Natural killer cell (primary cell): ENCODE measurements at regions not wholly inside any gene's neighbourhood (a gene's known extent, or its start where the extent isn't known, plus 50 kb on each side); places are given as distances from the start of the nearest gene placed in this dataset.

Experiments
- ATAC-seq, 3 donors: fragments of 150-1000 bp in 2 of 3; fragments of 200-7000 bp in 1 of 3; cut with Tn5 transposase; 1 replicate in 1 of 3; 2 replicates in 2 of 3; pipeline ENCODE4 v1.10.0; 2021; ENCODE audit warnings: mild to moderate bottlenecking in 2 of 3, moderate library complexity in 2 of 3
- DNase-seq, 2 donors: peaks; one replicate each; pipeline versions ENCODE4 v3.0.0 to v3.0.0-alpha.2; 2013 to 2021; ENCODE audit warnings: mixed read lengths in 1 of 2
- H3K27ac ChIP-seq: one replicate; pipeline ENCODE4 v1.5.1; 2013; ENCODE audit warnings: mild to moderate bottlenecking, low read length
- H3K27me3 ChIP-seq: one replicate; pipeline ENCODE4 v1.6.1; 2013; ENCODE audit warnings: low read length; ENCODE audit not compliant: control insufficient read depth, insufficient read depth
- H3K36me3 ChIP-seq: one replicate; pipeline ENCODE4 v1.6.1; 2013; ENCODE audit warnings: low read length; ENCODE audit not compliant: control insufficient read depth, insufficient read depth
- H3K4me1 ChIP-seq: one replicate; pipeline ENCODE4 v1.6.1; 2013; ENCODE audit warnings: low read length; ENCODE audit not compliant: control insufficient read depth, insufficient read depth
- H3K4me3 ChIP-seq: one replicate; pipeline ENCODE4 v1.5.1; 2013; ENCODE audit warnings: low read length
- H3K9me3 ChIP-seq: one replicate; pipeline ENCODE4 v1.6.1; 2013; ENCODE audit warnings: low read length; ENCODE audit not compliant: control insufficient read depth, insufficient read depth
- H3K27ac Mint-ChIP-seq, 2 donors: one replicate each; pipeline ENCODE4 v1.8.0; 2022; ENCODE audit warnings: mild to moderate bottlenecking in 2 of 2, mixed read lengths in 2 of 2, moderate library complexity in 1 of 2
- H3K27me3 Mint-ChIP-seq, 2 donors: one replicate each; pipeline ENCODE4 v1.8.0; 2022; ENCODE audit warnings: low read depth in 2 of 2, mixed read lengths in 2 of 2
- H3K36me3 Mint-ChIP-seq: one replicate; pipeline ENCODE4 v1.8.0; 2022; ENCODE audit warnings: mixed read lengths
- H3K4me1 Mint-ChIP-seq, 2 donors: one replicate each; pipeline ENCODE4 v1.8.0; 2022; ENCODE audit warnings: mixed read lengths in 2 of 2
- H3K4me3 Mint-ChIP-seq: one replicate; pipeline ENCODE4 v1.8.0; 2022; ENCODE audit warnings: mild to moderate bottlenecking, moderate library complexity, mixed read lengths
- H3K9me3 Mint-ChIP-seq, 2 donors: one replicate each; pipeline ENCODE4 v1.8.0; 2022; ENCODE audit warnings: mixed read lengths in 2 of 2
- CTCF ChIP-seq: fragments of 200-600 bp; IDR thresholded peaks from one replicate; pipeline ENCODE4 v1.8.0; 2022; ENCODE audit warnings: antibody characterized with exemption
- WGBS: methylation state at CpG from one replicate; pipeline ENCODE4 v1.1.7; 2013; ENCODE audit warnings: missing lambda C conversion rate; ENCODE audit not compliant: insufficient coverage; 5-methylcytosine and 5-hydroxymethylcytosine counted together
- intact Hi-C: fragments of 100-400 bp; cut with micrococcal nuclease; formaldehyde crosslinking; loops from one replicate; pipeline ENCODE4 v1.14.2; 2022

GRCh38 chr2:107374249-107374648 lies 452.4 kb upstream of the RGPD4 start:
- Histone ChIP-seq H3K27me3 (no peaks in the 10 kb centered on the region), H3K4me1 (no peaks in the 10 kb centered on the region), H3K27ac (no peak overlapping the region), H3K36me3 (no peaks in the 10 kb centered on the region), H3K9me3 (peaks cover 2% of the 10 kb centered on the region), H3K4me3 (no peak overlapping the region)
- 74% methylated on average over 4 of the region's 4 CpGs for WGBS
- no peaks in the 10 kb centered on the region for H3K27me3 Mint-ChIP-seq
- no peak for ATAC-seq
- peaks cover 15 to 16% of the 10 kb centered on the region in 2 donors for H3K9me3 Mint-ChIP-seq
- no peak for TF ChIP-seq CTCF
- H3K36me3 Mint-ChIP-seq, result peaks cover 7% of the 10 kb centered on the region
- H3K27ac Mint-ChIP-seq, result no peak overlapping the region
- H3K4me3 Mint-ChIP-seq, result no peak overlapping the region
- H3K4me1 Mint-ChIP-seq, result no peaks in the 10 kb centered on the region
- intact Hi-C loops, result no loop called here
- no peak for DNase-seq

GRCh38 chr2:107376909-107377308 lies 449.8 kb upstream of the RGPD4 start:
- Mint-ChIP-seq H3K4me3 (no peak overlapping the region), H3K36me3 (no peaks in the 10 kb centered on the region), H3K27me3 (no peaks in the 10 kb centered on the region), H3K27ac (no peak overlapping the region), H3K4me1 (no peaks in the 10 kb centered on the region), H3K9me3 (peaks cover 12 to 22% of the 10 kb centered on the region in 2 donors)
- 74% methylated on average over 4 of the region's 4 CpGs for WGBS
- H3K9me3 ChIP-seq, result peaks cover 2% of the 10 kb centered on the region
- H3K27me3 ChIP-seq, result no peaks in the 10 kb centered on the region
- no peak for ATAC-seq
- no peaks in the 10 kb centered on the region for H3K4me1 ChIP-seq
- H3K36me3 ChIP-seq, result no peaks in the 10 kb centered on the region
- no peak overlapping the region for H3K27ac ChIP-seq
- DNase-seq, result no peak
- H3K4me3 ChIP-seq, result no peak overlapping the region
- intact Hi-C loops, result no loop called here
- no peak for TF ChIP-seq CTCF

- no peak for TF ChIP-seq CTCF
- Mint-ChIP-seq H3K36me3 (no peaks in the 10 kb centered on the region), H3K27ac (no peak overlapping the region), H3K4me1 (no peaks in the 10 kb centered on the region), H3K4me3 (no peak overlapping the region), H3K27me3 (no peaks in the 10 kb centered on the region), H3K9me3 (peaks cover 10 to 23% of the 10 kb centered on the region in 2 donors)
- no peak for ATAC-seq
- WGBS, result 88% methylated on average over 2 of the region's 2 CpGs
- no peak for DNase-seq
- H3K9me3 ChIP-seq, result peaks cover 2% of the 10 kb centered on the region
- no peaks in the 10 kb centered on the region for H3K4me1 ChIP-seq
- H3K4me3 ChIP-seq, result no peak overlapping the region
- no peak overlapping the region for H3K27ac ChIP-seq
- H3K27me3 ChIP-seq, result no peaks in the 10 kb centered on the region
- no peaks in the 10 kb centered on the region for H3K36me3 ChIP-seq
- intact Hi-C loops, result no loop called here
Measured at GRCh38 chr2:107380912-107381311, 445.8 kb upstream of the RGPD4 start.

DNA sequence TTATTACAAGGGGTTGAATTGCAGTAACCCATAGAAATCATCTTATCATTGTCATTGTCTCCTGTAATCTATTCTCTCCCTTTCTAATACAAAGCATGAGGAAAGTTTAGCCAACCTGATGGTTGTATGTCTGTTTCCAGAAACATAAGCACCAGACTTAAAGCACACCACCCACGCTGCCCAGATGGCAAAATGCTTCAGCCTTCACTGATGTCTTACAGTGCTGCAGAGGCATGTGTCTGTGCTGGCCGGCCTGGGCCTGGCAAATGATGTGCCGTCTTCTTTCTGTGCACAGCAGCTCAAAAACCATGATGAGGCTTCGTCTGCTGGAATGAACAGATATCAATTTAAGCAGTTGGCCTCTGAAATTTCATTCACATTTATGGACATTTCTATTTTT lies 443.0 kb upstream of the RGPD4 start:
- H3K4me3 ChIP-seq, result no peak overlapping the region
- no peak for TF ChIP-seq CTCF
- ATAC-seq, result no peak
- no peak overlapping the region for H3K27ac ChIP-seq
- Mint-ChIP-seq H3K9me3 (peaks cover 13 to 22% of the 10 kb centered on the region in 2 donors), H3K27ac (no peak overlapping the region), H3K36me3 (peaks cover 6% of the 10 kb centered on the region), H3K4me1 (no peaks in the 10 kb centered on the region), H3K4me3 (no peak overlapping the region), H3K27me3 (no peaks in the 10 kb centered on the region)
- intact Hi-C loops, result no loop called here
- no peaks in the 10 kb centered on the region for H3K4me1 ChIP-seq
- no peaks in the 10 kb centered on the region for H3K27me3 ChIP-seq
- no peaks in the 10 kb centered on the region for H3K36me3 ChIP-seq
- no peak for DNase-seq
- H3K9me3 ChIP-seq, result no peaks in the 10 kb centered on the region
- 85% methylated on average over 4 of the region's 4 CpGs for WGBS
